CD4-positive, alpha-beta T cell (primary cell): ENCODE measurements at regions not wholly inside any gene's neighbourhood (a gene's known extent, or its start where the extent isn't known, plus 50 kb on each side); places are given as distances from the start of the nearest gene placed in this dataset.
"Not testable (repeated sequence)": the region's sequence is repeated elsewhere in the genome, so short reads cannot be mapped to it uniquely, and the experiment has no call there.

Experiments
- ATAC-seq: fragments of 200-7000 bp; cut with Tn5 transposase; one replicate; pipeline ENCODE4 v1.10.0; 2022; ENCODE audit warnings: mild to moderate bottlenecking; ENCODE audit not compliant: poor library complexity
- CTCF ChIA-PET: fragments of 350-600 bp; sonication (Branson Sonifier 250); formaldehyde crosslinking; loops from one replicate; lab custom pipeline; 2021; ENCODE audit warnings: antibody characterized with exemption, inconsistent platforms; lab: Charles Lee
- POLR2A ChIA-PET: fragments of 350-600 bp; sonication (Branson Sonifier 250); formaldehyde crosslinking; loops from one replicate; lab custom pipeline; 2021; ENCODE audit warnings: antibody characterized with exemption, inconsistent platforms; lab: Charles Lee
- DNase-seq, 14 experiments: peaks; one replicate each; pipeline ENCODE4 v3.0.0-alpha.2; 2013 to 2020; ENCODE audit warnings: mixed read lengths in 2 of 14
- H3K27ac ChIP-seq, 2 donors: one replicate each; pipeline versions ENCODE4 v1.5.1 to v1.7.0; 2013; ENCODE audit warnings: low read length in 2 of 2, low read depth in 1 of 2, mild to moderate bottlenecking in 1 of 2
- H3K27me3 ChIP-seq, 2 experiments: 1 replicate in 1 of 2; 2 replicates in 1 of 2; pipeline versions ENCODE4 v1.6.1 to v1.7.0; 2013; ENCODE audit warnings: low read length in 2 of 2, control low read depth in 1 of 2, mild to moderate bottlenecking in 1 of 2, moderate library complexity in 1 of 2; ENCODE audit not compliant: insufficient read depth in 2 of 2, control insufficient read depth in 1 of 2
- H3K36me3 ChIP-seq: one replicate; pipeline ENCODE4 v1.6.1; 2013; ENCODE audit warnings: low read length, control low read depth; ENCODE audit not compliant: insufficient read depth
- H3K4me1 ChIP-seq: one replicate; pipeline ENCODE4 v1.6.1; 2013; ENCODE audit warnings: low read length, control low read depth; ENCODE audit not compliant: insufficient read depth
- H3K4me3 ChIP-seq: one replicate; pipeline ENCODE4 v1.5.1; 2013; ENCODE audit warnings: mild to moderate bottlenecking, low read length, moderate library complexity
- H3K9me3 ChIP-seq, 2 experiments: 1 replicate in 1 of 2; 2 replicates in 1 of 2; pipeline versions ENCODE4 v1.6.1 to v1.7.0; 2013; ENCODE audit warnings: low read length in 2 of 2, mild to moderate bottlenecking in 2 of 2, control low read depth in 1 of 2, moderate library complexity in 1 of 2; ENCODE audit not compliant: control insufficient read depth in 1 of 2, insufficient read depth in 1 of 2
- H3K27ac Mint-ChIP-seq: one replicate; pipeline ENCODE4 v1.8.0; 2020; ENCODE audit warnings: mixed read lengths
- H3K27me3 Mint-ChIP-seq: one replicate; pipeline ENCODE4 v1.8.0; 2021; ENCODE audit warnings: mixed read lengths
- H3K36me3 Mint-ChIP-seq: one replicate; pipeline ENCODE4 v1.8.0; 2021; ENCODE audit warnings: low read depth, mixed read lengths
- H3K4me1 Mint-ChIP-seq: one replicate; pipeline ENCODE4 v1.8.0; 2021; ENCODE audit warnings: low read depth, mixed read lengths
- H3K4me3 Mint-ChIP-seq: one replicate; pipeline ENCODE4 v1.8.0; 2020; ENCODE audit warnings: mild to moderate bottlenecking, mixed read lengths
- H3K9me3 Mint-ChIP-seq: one replicate; pipeline ENCODE4 v1.8.0; 2020; ENCODE audit warnings: mixed read lengths
- CTCF ChIP-seq: fragments of 200-600 bp; IDR thresholded peaks from one replicate; pipeline ENCODE4 v1.8.0; 2022; ENCODE audit warnings: antibody characterized with exemption, mild to moderate bottlenecking
- intact Hi-C, 2 experiments: fragments of 100-400 bp; cut with DNase I in 1 of 2; cut with micrococcal nuclease in 1 of 2; formaldehyde crosslinking; loops; one replicate each; pipeline versions ENCODE4 v1.15.1 to v1.9.0; 2023 to 2025; cut with DNase I, micrococcal nuclease

- H3K36me3 Mint-ChIP-seq, result no peaks in the 10 kb centered on the region
- H3K27me3 Mint-ChIP-seq, result no peaks in the 10 kb centered on the region
- Histone ChIP-seq H3K36me3 (no peaks in the 10 kb centered on the region), H3K4me3 (no peak overlapping the region), H3K9me3 (peaks cover 0 to 6% of the 10 kb centered on the region in 2 experiments), H3K27me3 (no peaks in the 10 kb centered on the region), H3K27ac (no peak overlapping the region), H3K4me1 (no peaks in the 10 kb centered on the region)
- ChIA-PET CTCF (no interaction called here), POLR2A (no interaction called here)
- ATAC-seq (no peak), DNase-seq (no peak)
- intact Hi-C loops, result no loop called here
- H3K27ac Mint-ChIP-seq, result no peak overlapping the region
- no peak for TF ChIP-seq CTCF
- H3K4me1 Mint-ChIP-seq, result no peaks in the 10 kb centered on the region
- H3K4me3 Mint-ChIP-seq, result no peak overlapping the region
- H3K9me3 Mint-ChIP-seq, result peaks cover 12% of the 10 kb centered on the region
Observed at GRCh38 chr5:12865529-12865928, 961.3 kb upstream of the CTNND2 start.

GRCh38 chr5:12861886-12862654 is 957.8 kb upstream of the CTNND2 start:
- H3K27me3 ChIP-seq, result no peaks in the 10 kb centered on the region
- no peak for TF ChIP-seq CTCF
- no peaks in the 10 kb centered on the region for H3K36me3 Mint-ChIP-seq
- H3K27ac Mint-ChIP-seq, result no peak overlapping the region
- no peaks in the 10 kb centered on the region for H3K4me1 Mint-ChIP-seq
- H3K4me3 Mint-ChIP-seq, result no peak overlapping the region
- intact Hi-C loops, result no loop called here
- H3K9me3 Mint-ChIP-seq, result peaks cover 13% of the 10 kb centered on the region
- ChIA-PET POLR2A (interaction anchor here (0.7 kb wide), 1 partner anchor 506 kb away, joined by 3 read pairs; no protein-coding TSS in a partner anchor), CTCF (no interaction called here)
- no peaks in the 10 kb centered on the region for H3K27me3 Mint-ChIP-seq
- H3K27ac ChIP-seq, result no peak overlapping the region
- H3K36me3 ChIP-seq, result no peaks in the 10 kb centered on the region
- H3K4me1 ChIP-seq, result no peaks in the 10 kb centered on the region
- no peak overlapping the region for H3K4me3 ChIP-seq
- ATAC-seq, result no peak
- no peak for DNase-seq
- peaks cover 0 to 10% of the 10 kb centered on the region in 2 experiments for H3K9me3 ChIP-seq

GRCh38 chr5:12856105-12856504 is 951.9 kb upstream of the CTNND2 start:
- H3K4me3 ChIP-seq, POLR2A ChIA-PET, H3K27ac Mint-ChIP-seq, H3K4me1 ChIP-seq, ATAC-seq, intact Hi-C loops, H3K4me1 Mint-ChIP-seq, DNase-seq, H3K4me3 Mint-ChIP-seq, CTCF ChIA-PET, H3K27me3 ChIP-seq, H3K27ac ChIP-seq, H3K9me3 ChIP-seq, H3K27me3 Mint-ChIP-seq, H3K36me3 ChIP-seq, H3K36me3 Mint-ChIP-seq: not testable (repeated sequence)
- peaks cover 15% of the 10 kb centered on the region for H3K9me3 Mint-ChIP-seq

GRCh38 chr5:12854386-12854785 is 950.1 kb upstream of the CTNND2 start:
- Histone ChIP-seq H3K9me3 (peaks cover 0 to 4% of the 10 kb centered on the region in 2 experiments), H3K4me3 (no peak overlapping the region), H3K4me1 (no peaks in the 10 kb centered on the region), H3K36me3 (no peaks in the 10 kb centered on the region), H3K27ac (no peak overlapping the region), H3K27me3 (no peaks in the 10 kb centered on the region)
- H3K9me3 Mint-ChIP-seq, result peaks cover 11% of the 10 kb centered on the region
- H3K4me3 Mint-ChIP-seq, result no peak overlapping the region
- intact Hi-C loops, result no loop called here
- ChIA-PET CTCF (no interaction called here), POLR2A (no interaction called here)
- no peaks in the 10 kb centered on the region for H3K36me3 Mint-ChIP-seq
- H3K27ac Mint-ChIP-seq, result no peak overlapping the region
- no peak for TF ChIP-seq CTCF
- no peak for ATAC-seq
- no peak for DNase-seq
- H3K27me3 Mint-ChIP-seq, result no peaks in the 10 kb centered on the region
- H3K4me1 Mint-ChIP-seq, result no peaks in the 10 kb centered on the region
